ENCODE measurements at regions not wholly inside any gene's neighbourhood (a gene's known extent, or its start where the extent isn't known, plus 50 kb on each side); places are given as distances from the start of the nearest gene placed in this dataset.

GRCh38 chr7:46719616-46720015 lies 798.5 kb upstream of the IGFBP3 start:
- Mint-ChIP-seq H3K4me1 (ENCODE audit: low read depth, unreplicated experiment) (peaks cover 6% of the 10 kb centered on the region), H3K9me3 (ENCODE audit: low read depth, unreplicated experiment) (no peaks in the 10 kb centered on the region), H3K27ac (ENCODE audit: unreplicated experiment) (no peak overlapping the region), H3K4me3 (ENCODE audit: low read depth, unreplicated experiment) (no peak overlapping the region), H3K27me3 (ENCODE audit: unreplicated experiment) (no peaks in the 10 kb centered on the region), H3K36me3 (ENCODE audit: insufficient read depth, unreplicated experiment) (no peaks in the 10 kb centered on the region)
- no peak for TF ChIP-seq CTCF (IDR thresholded peaks at IDR 0.05; ENCODE audit: unreplicated experiment)
- CTCF ChIA-PET, result interaction anchor here (0.7 kb wide), 1 partner anchor 59 kb away, joined by 4 read pairs; no protein-coding TSS in a partner anchor
- DNase-seq, result no peak
- no TSS peak for BruUV-seq (replicated peaks)
- intact Hi-C loops (cut with micrococcal nuclease; ENCODE audit: unreplicated experiment), result no loop called here

DNA sequence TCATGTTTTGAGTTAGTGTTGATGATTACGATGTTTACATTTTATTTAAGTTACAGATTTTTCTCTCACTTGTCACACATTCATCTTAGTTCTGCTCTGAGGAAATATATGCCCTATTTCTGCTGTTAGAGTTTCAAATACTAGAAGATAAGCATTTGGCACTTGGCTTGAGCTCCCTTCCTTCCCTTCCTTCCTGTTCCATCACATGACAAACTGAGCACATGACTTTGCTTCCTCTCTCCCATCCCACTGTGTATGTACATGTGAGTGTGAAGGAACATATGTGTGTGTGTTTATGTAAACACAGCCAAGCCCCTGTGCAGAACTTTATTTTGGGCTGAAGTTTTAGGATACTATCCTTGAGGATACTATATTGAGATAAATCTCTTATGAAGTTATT lies 795.9 kb upstream of the IGFBP3 start:
- H3K4me1 Mint-ChIP-seq (ENCODE audit: low read depth, unreplicated experiment), result peaks cover 21% of the 10 kb centered on the region

DNA sequence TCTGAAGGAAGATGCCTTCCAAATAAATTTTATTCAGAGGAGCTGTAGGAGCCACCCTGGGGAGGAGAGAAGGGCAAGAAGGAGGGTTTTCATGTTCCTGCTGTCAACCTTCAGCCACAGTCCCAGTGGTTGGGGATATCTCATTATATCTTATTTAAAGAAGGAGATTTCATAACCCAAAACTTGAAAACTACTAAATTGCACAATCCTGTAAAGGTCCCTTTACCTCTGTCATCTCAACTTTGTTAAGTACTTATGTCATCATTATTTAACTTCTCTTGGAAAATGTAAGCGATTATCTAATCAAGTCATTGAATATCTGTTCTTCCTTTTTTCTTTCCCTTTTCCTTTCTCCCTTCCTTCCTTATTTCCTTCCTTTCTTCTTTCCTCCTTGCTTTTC lies 794.5 kb upstream of the IGFBP3 start:
- intact Hi-C loops (cut with micrococcal nuclease; ENCODE audit: unreplicated experiment), result no loop called here
- CTCF ChIA-PET, result interaction anchor here (0.6 to 2.9 kb wide), 2 partner anchors 20 to 1108 kb away, joined by 3 to 8 read pairs; no protein-coding TSS in a partner anchor
- Mint-ChIP-seq H3K9me3 (ENCODE audit: low read depth, unreplicated experiment) (no peaks in the 10 kb centered on the region), H3K27ac (ENCODE audit: unreplicated experiment) (no peak overlapping the region), H3K4me3 (ENCODE audit: low read depth, unreplicated experiment) (no peak overlapping the region), H3K27me3 (ENCODE audit: unreplicated experiment) (no peaks in the 10 kb centered on the region), H3K36me3 (ENCODE audit: insufficient read depth, unreplicated experiment) (no peaks in the 10 kb centered on the region), H3K4me1 (ENCODE audit: low read depth, unreplicated experiment) (peaks cover 21% of the 10 kb centered on the region)
- DNase-seq, result no peak
- no peak for TF ChIP-seq CTCF (IDR thresholded peaks at IDR 0.05; ENCODE audit: unreplicated experiment)
- no TSS peak for BruUV-seq (replicated peaks)

More for the DNA sequence above, 795.9 kb upstream of the IGFBP3 start:
- BruUV-seq (replicated peaks), result no TSS peak
- no peak for DNase-seq
- Mint-ChIP-seq H3K36me3 (ENCODE audit: insufficient read depth, unreplicated experiment) (no peaks in the 10 kb centered on the region), H3K27ac (ENCODE audit: unreplicated experiment) (no peak overlapping the region), H3K9me3 (ENCODE audit: low read depth, unreplicated experiment) (no peaks in the 10 kb centered on the region), H3K4me3 (ENCODE audit: low read depth, unreplicated experiment) (no peak overlapping the region), H3K27me3 (ENCODE audit: unreplicated experiment) (no peaks in the 10 kb centered on the region)
- TF ChIP-seq CTCF (IDR thresholded peaks at IDR 0.05; ENCODE audit: unreplicated experiment), result no peak
- intact Hi-C loops (cut with micrococcal nuclease; ENCODE audit: unreplicated experiment), result no loop called here
- CTCF ChIA-PET, result interaction anchor here (2.9 kb wide), 1 partner anchor 22 kb away, joined by 8 read pairs; no protein-coding TSS in a partner anchor

GRCh38 chr7:46714904-46715303 lies 793.8 kb upstream of the IGFBP3 start:
- no peak overlapping the region for H3K27ac Mint-ChIP-seq (ENCODE audit: unreplicated experiment)

More at GRCh38 chr7:46714904-46715303, 793.8 kb upstream of the IGFBP3 start:
- H3K27me3 Mint-ChIP-seq (ENCODE audit: unreplicated experiment), result no peaks in the 10 kb centered on the region
- H3K36me3 Mint-ChIP-seq (ENCODE audit: insufficient read depth, unreplicated experiment), result no peaks in the 10 kb centered on the region
- no peak overlapping the region for H3K4me3 Mint-ChIP-seq (ENCODE audit: low read depth, unreplicated experiment)
- H3K9me3 Mint-ChIP-seq (ENCODE audit: low read depth, unreplicated experiment), result no peaks in the 10 kb centered on the region
- H3K4me1 Mint-ChIP-seq (ENCODE audit: low read depth, unreplicated experiment), result peaks cover 21% of the 10 kb centered on the region
- CTCF ChIA-PET, result interaction anchor here (0.6 to 0.9 kb wide), 2 partner anchors 20 to 1107 kb away, joined by 3 read pairs; no protein-coding TSS in a partner anchor
- intact Hi-C loops (cut with micrococcal nuclease; ENCODE audit: unreplicated experiment), result no loop called here
- no peak for DNase-seq
- BruUV-seq (replicated peaks), result no TSS peak
- no peak for TF ChIP-seq CTCF (IDR thresholded peaks at IDR 0.05; ENCODE audit: unreplicated experiment)

Data from Calu3 (cell line).